Adrenal gland (tissue), 5 donors: ENCODE measurements at regions not wholly inside any gene's neighbourhood (a gene's known extent, or its start where the extent isn't known, plus 50 kb on each side); places are given as distances from the start of the nearest gene placed in this dataset.

ENCODE experiments used
- CTCF ChIP-seq, 6 experiments: fragments of 450-650 bp in 4 of 6; fragments of 200-600 bp in 2 of 6; sonication (generic) in 1 of 6; IDR thresholded peaks; 1 replicate in 5 of 6; 2 replicates in 1 of 6; pipeline versions ENCODE4 v1.5.1 to v1.8.0; 2016 to 2021; ENCODE audit warnings: antibody characterized with exemption in 6 of 6, mild to moderate bottlenecking in 2 of 6, moderate library complexity in 1 of 6
- POLR2A ChIP-seq, 2 donors: fragments of 450-650 bp; IDR thresholded peaks; one replicate each; pipeline ENCODE4 v1.6.1; 2017; ENCODE audit warnings: antibody characterized with exemption in 2 of 2, mild to moderate bottlenecking in 2 of 2, moderate library complexity in 1 of 2
- donor health status: DM: no; HTN: no; CAD: no.

- TF ChIP-seq CTCF (IDR thresholded peaks at IDR 0.05) (no peak), POLR2A (IDR thresholded peaks at IDR 0.05) (no peak)
Measured at GRCh38 chr16:86710602-86710950, 132.2 kb downstream of the FOXL1 start.
